NCI-H1092 treated with DMSO at 0.1 percent for 48 hours (cell line): ENCODE measurements at regions not wholly inside any gene's neighbourhood (a gene's known extent, or its start where the extent isn't known, plus 50 kb on each side); places are given as distances from the start of the nearest gene placed in this dataset.
"Not testable (repeated sequence)": the region's sequence is repeated elsewhere in the genome, so short reads cannot be mapped to it uniquely, and the experiment has no call there.

Experiments used
- DNase-seq: peaks from one replicate; lab custom pipeline; 2025; lab: John Stamatoyannopoulos, UW

- DNase-seq, result no peak
These were observed 511.4 kb downstream of the ADCYAP1 start for GRCh38 chr18:1416074-1416473.

GRCh38 chr18:1421502-1421901, 516.8 kb downstream of the ADCYAP1 start:
- no peak for DNase-seq

GRCh38 chr18:1422634-1423033, 518.0 kb downstream of the ADCYAP1 start:
- no peak for DNase-seq

- DNase-seq, result no peak
These were observed 521.0 kb downstream of the ADCYAP1 start for GRCh38 chr18:1425679-1426078.

- DNase-seq, result no peak
These were observed 530.8 kb downstream of the ADCYAP1 start for GRCh38 chr18:1435487-1435886.

GRCh38 chr18:1436199-1436598, 531.5 kb downstream of the ADCYAP1 start:
- no peak for DNase-seq

GRCh38 chr18:1438458-1438910, 533.8 kb downstream of the ADCYAP1 start:
- no peak for DNase-seq

GRCh38 chr18:1438967-1439366, 534.3 kb downstream of the ADCYAP1 start:
- no peak for DNase-seq

- DNase-seq, result not testable (repeated sequence)
These were observed 539.4 kb downstream of the ADCYAP1 start for GRCh38 chr18:1444062-1444461.

GRCh38 chr18:1446765-1447164, 542.1 kb downstream of the ADCYAP1 start:
- DNase-seq, result no peak

GRCh38 chr18:1452821-1453220, 548.1 kb downstream of the ADCYAP1 start:
- DNase-seq, result no peak

GRCh38 chr18:1455605-1456004, 550.9 kb downstream of the ADCYAP1 start:
- no peak for DNase-seq

GRCh38 chr18:1458547-1458946, 553.9 kb downstream of the ADCYAP1 start:
- no peak for DNase-seq

- no peak for DNase-seq
These were observed 559.3 kb downstream of the ADCYAP1 start for GRCh38 chr18:1463981-1464380.

- no peak for DNase-seq
These were observed 560.0 kb downstream of the ADCYAP1 start for GRCh38 chr18:1464444-1465217.

GRCh38 chr18:1466035-1466434, 561.4 kb downstream of the ADCYAP1 start:
- DNase-seq, result no peak

- DNase-seq, result no peak
These were observed 562.8 kb downstream of the ADCYAP1 start for GRCh38 chr18:1467461-1467964.

GRCh38 chr18:1468550-1468949, 563.9 kb downstream of the ADCYAP1 start:
- DNase-seq, result no peak

GRCh38 chr18:1475867-1476266, 571.2 kb downstream of the ADCYAP1 start:
- DNase-seq, result no peak

GRCh38 chr18:1480309-1480708, 575.6 kb downstream of the ADCYAP1 start:
- DNase-seq, result no peak

- no peak for DNase-seq
These were observed 576.9 kb downstream of the ADCYAP1 start for GRCh38 chr18:1481577-1481976.

- DNase-seq, result no peak
These were observed 578.7 kb downstream of the ADCYAP1 start for GRCh38 chr18:1483385-1483784.

- no peak for DNase-seq
These were observed 582.8 kb downstream of the ADCYAP1 start for GRCh38 chr18:1487457-1487856.

- no peak for DNase-seq
These were observed 583.7 kb downstream of the ADCYAP1 start for GRCh38 chr18:1488394-1488793.
